IPS-NIHi7 (cell line): ENCODE measurements at regions not wholly inside any gene's neighbourhood (a gene's known extent, or its start where the extent isn't known, plus 50 kb on each side); places are given as distances from the start of the nearest gene placed in this dataset.
"Not testable (repeated sequence)": the region's sequence is repeated elsewhere in the genome, so short reads cannot be mapped to it uniquely, and the experiment has no call there.

Experiments used
- DNase-seq: peaks from one replicate; pipeline ENCODE4 v3.0.0; 2012; ENCODE audit warnings: mixed read lengths; ENCODE audit errors: extremely low spot score

- DNase-seq: no peak
Measured at GRCh38 chr1:226461087-226461486, 53.2 kb upstream of the PARP1 start.

GRCh38 chr1:226463925-226464586 lies 56.2 kb upstream of the PARP1 start:
- no peak for DNase-seq

- DNase-seq: not testable (repeated sequence)
Measured at GRCh38 chr1:226464587-226464971, 56.7 kb upstream of the PARP1 start.

GRCh38 chr1:226466296-226466695 lies 58.4 kb upstream of the PARP1 start:
- no peak for DNase-seq

- no peak for DNase-seq
Measured at GRCh38 chr1:226467443-226467842, 59.5 kb upstream of the PARP1 start.

- no peak for DNase-seq
Measured at GRCh38 chr1:226470921-226471866, 63.3 kb upstream of the PARP1 start.

- no peak for DNase-seq
Measured at GRCh38 chr1:226473325-226473724, 65.4 kb upstream of the PARP1 start.

GRCh38 chr1:226474041-226474440 lies 66.1 kb upstream of the PARP1 start:
- no peak for DNase-seq

- peak; percentile 69 for DNase-seq
Measured at GRCh38 chr1:226474443-226475141, 66.7 kb upstream of the PARP1 start.

GRCh38 chr1:226475142-226475511 lies 67.2 kb upstream of the PARP1 start:
- DNase-seq: no peak

GRCh38 chr1:226476066-226476465 lies 68.2 kb upstream of the PARP1 start:
- DNase-seq: no peak

GRCh38 chr1:226476648-226477319 lies 68.9 kb upstream of the PARP1 start:
- no peak for DNase-seq

- DNase-seq: no peak
Measured at GRCh38 chr1:226479474-226479873, 69.1 kb upstream of the STUM start.

- no peak for DNase-seq
Measured at GRCh38 chr1:226480461-226480860, 68.1 kb upstream of the STUM start.

GRCh38 chr1:226481133-226481532 lies 67.4 kb upstream of the STUM start:
- no peak for DNase-seq

- no peak for DNase-seq
Measured at GRCh38 chr1:226482196-226482595, 66.4 kb upstream of the STUM start.

GRCh38 chr1:226482975-226483700 lies 65.4 kb upstream of the STUM start:
- peak; percentile 33 for DNase-seq

- DNase-seq: no peak
Measured at GRCh38 chr1:226485192-226485591, 63.4 kb upstream of the STUM start.

GRCh38 chr1:226486161-226486560 lies 62.4 kb upstream of the STUM start:
- no peak for DNase-seq

GRCh38 chr1:226487921-226488320 lies 60.6 kb upstream of the STUM start:
- DNase-seq: no peak

- no peak for DNase-seq
Measured at GRCh38 chr1:226489718-226490425, 58.7 kb upstream of the STUM start.
